22Rv1 (cell line): ENCODE measurements at regions not wholly inside any gene's neighbourhood (a gene's known extent, or its start where the extent isn't known, plus 50 kb on each side); places are given as distances from the start of the nearest gene placed in this dataset.

ENCODE experiments used
- H3K27ac ChIP-seq: fragments of 450-650 bp; 2 replicates; pipeline ENCODE4 v1.5.1; 2017
- CTCF ChIP-seq: fragments of 450-650 bp; IDR thresholded peaks from 2 replicates; pipeline ENCODE4 v1.5.1; 2017; ENCODE audit warnings: mild to moderate bottlenecking
- ZFX ChIP-seq: fragments of 450-650 bp; IDR thresholded peaks from 2 replicates; pipeline ENCODE4 v1.6.1; 2017; ENCODE audit warnings: antibody characterized with exemption, borderline replicate concordance

GRCh38 chr9:3758816-3759576 is 233.2 kb upstream of the RFX3 start:
- no peak overlapping the region for H3K27ac ChIP-seq
- no peak for TF ChIP-seq CTCF
- TF ChIP-seq ZFX, result no peak

GRCh38 chr9:3756071-3756470 is 230.3 kb upstream of the RFX3 start:
- no peak overlapping the region for H3K27ac ChIP-seq
- TF ChIP-seq CTCF (no peak), ZFX (no peak)

- H3K27ac ChIP-seq, result no peak overlapping the region
- TF ChIP-seq CTCF (no peak), ZFX (no peak)
These were observed 225.4 kb upstream of the RFX3 start for GRCh38 chr9:3751125-3751758.

- no peak overlapping the region for H3K27ac ChIP-seq
- TF ChIP-seq ZFX, result no peak
- no peak for TF ChIP-seq CTCF
These were observed 224.5 kb upstream of the RFX3 start for GRCh38 chr9:3750321-3750720.

GRCh38 chr9:3746296-3747275 is 220.8 kb upstream of the RFX3 start:
- TF ChIP-seq ZFX, result no peak
- no peak for TF ChIP-seq CTCF

GRCh38 chr9:3743901-3744413 is 218.2 kb upstream of the RFX3 start:
- TF ChIP-seq CTCF (no peak), ZFX (no peak)
- no peak overlapping the region for H3K27ac ChIP-seq

More at GRCh38 chr9:3746296-3747275, 220.8 kb upstream of the RFX3 start:
- H3K27ac ChIP-seq, result no peak overlapping the region
